ENCODE measurements at regions not wholly inside any gene's neighbourhood (a gene's known extent, or its start where the extent isn't known, plus 50 kb on each side); places are given as distances from the start of the nearest gene placed in this dataset.

GRCh38 chrX:22520128-22520828 lies 247.6 kb downstream of the CBLL2 start:
- no peak for DNase-seq (ENCODE audit: low read depth)
- no peak for TF ChIP-seq CTCF (IDR thresholded peaks at IDR 0.05; ENCODE audit: low read depth, low read length, missing control alignments)
- H3K4me3 ChIP-seq (ENCODE audit: low read depth, low read length): no peak overlapping the region

- peak; percentile 59 for DNase-seq (ENCODE audit: low read depth)
- TF ChIP-seq CTCF (IDR thresholded peaks at IDR 0.05; ENCODE audit: low read depth, low read length, missing control alignments): no peak
- no peak overlapping the region for H3K4me3 ChIP-seq (ENCODE audit: low read depth, low read length)
Measured at GRCh38 chrX:22526339-22526738, 253.6 kb downstream of the CBLL2 start.

GRCh38 chrX:22527302-22527701 lies 254.6 kb downstream of the CBLL2 start:
- DNase-seq (ENCODE audit: low read depth): no peak
- no peak overlapping the region for H3K4me3 ChIP-seq (ENCODE audit: low read depth, low read length)
- TF ChIP-seq CTCF (IDR thresholded peaks at IDR 0.05; ENCODE audit: low read depth, low read length, missing control alignments): no peak

- no peak for TF ChIP-seq CTCF (IDR thresholded peaks at IDR 0.05; ENCODE audit: low read depth, low read length, missing control alignments)
- DNase-seq (ENCODE audit: low read depth): no peak
- H3K4me3 ChIP-seq (ENCODE audit: low read depth, low read length): no peak overlapping the region
Measured at GRCh38 chrX:22533898-22534297, 261.2 kb downstream of the CBLL2 start.

- TF ChIP-seq CTCF (IDR thresholded peaks at IDR 0.05; ENCODE audit: low read depth, low read length, missing control alignments): no peak
- H3K4me3 ChIP-seq (ENCODE audit: low read depth, low read length): no peak overlapping the region
- DNase-seq (ENCODE audit: low read depth): no peak
Measured at GRCh38 chrX:22534643-22535042, 261.9 kb downstream of the CBLL2 start.

GRCh38 chrX:22536746-22537304 lies 264.1 kb downstream of the CBLL2 start:
- no peak overlapping the region for H3K4me3 ChIP-seq (ENCODE audit: low read depth, low read length)
- DNase-seq (ENCODE audit: low read depth): no peak
- TF ChIP-seq CTCF (IDR thresholded peaks at IDR 0.05; ENCODE audit: low read depth, low read length, missing control alignments): no peak

GRCh38 chrX:22538580-22538979 lies 265.9 kb downstream of the CBLL2 start:
- no peak for TF ChIP-seq CTCF (IDR thresholded peaks at IDR 0.05; ENCODE audit: low read depth, low read length, missing control alignments)

More at GRCh38 chrX:22538580-22538979, 265.9 kb downstream of the CBLL2 start:
- DNase-seq (ENCODE audit: low read depth): no peak
- H3K4me3 ChIP-seq (ENCODE audit: low read depth, low read length): no peak overlapping the region
